ENCODE measurements at regions not wholly inside any gene's neighbourhood (a gene's known extent, or its start where the extent isn't known, plus 50 kb on each side); places are given as distances from the start of the nearest gene placed in this dataset.

DNA sequence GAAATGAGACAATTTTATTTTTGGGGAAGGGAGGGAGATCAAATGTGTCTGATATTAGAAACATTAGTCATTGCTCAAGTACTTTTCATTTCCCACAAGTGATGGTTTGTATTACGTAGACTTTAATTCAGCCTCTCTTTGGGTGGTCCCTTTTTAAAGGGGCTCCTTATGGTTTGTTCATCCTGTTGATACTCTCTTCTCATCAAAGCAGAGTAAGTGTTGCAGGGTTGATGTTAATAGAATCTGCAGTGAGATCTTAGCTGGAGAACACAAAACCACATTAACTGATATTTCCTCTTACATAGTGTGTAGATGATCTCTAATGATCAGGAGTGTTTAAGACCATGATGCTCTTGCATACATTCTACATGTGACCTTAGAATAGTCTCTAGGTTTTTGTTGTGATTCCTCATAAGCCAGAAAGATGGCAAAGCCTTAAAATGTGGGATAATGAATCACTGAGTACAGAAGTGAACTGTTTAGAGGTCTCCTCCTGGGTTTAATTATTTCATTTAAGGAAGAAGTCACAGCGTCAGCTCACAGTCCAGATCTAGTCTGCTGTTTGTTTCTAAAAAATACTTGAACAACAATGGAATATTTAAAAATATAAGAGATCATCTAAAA lies 87.4 kb upstream of the PTPRR start:
- no peak for DNase-seq (ENCODE audit: low read depth)
- TF ChIP-seq, protein P1, sequence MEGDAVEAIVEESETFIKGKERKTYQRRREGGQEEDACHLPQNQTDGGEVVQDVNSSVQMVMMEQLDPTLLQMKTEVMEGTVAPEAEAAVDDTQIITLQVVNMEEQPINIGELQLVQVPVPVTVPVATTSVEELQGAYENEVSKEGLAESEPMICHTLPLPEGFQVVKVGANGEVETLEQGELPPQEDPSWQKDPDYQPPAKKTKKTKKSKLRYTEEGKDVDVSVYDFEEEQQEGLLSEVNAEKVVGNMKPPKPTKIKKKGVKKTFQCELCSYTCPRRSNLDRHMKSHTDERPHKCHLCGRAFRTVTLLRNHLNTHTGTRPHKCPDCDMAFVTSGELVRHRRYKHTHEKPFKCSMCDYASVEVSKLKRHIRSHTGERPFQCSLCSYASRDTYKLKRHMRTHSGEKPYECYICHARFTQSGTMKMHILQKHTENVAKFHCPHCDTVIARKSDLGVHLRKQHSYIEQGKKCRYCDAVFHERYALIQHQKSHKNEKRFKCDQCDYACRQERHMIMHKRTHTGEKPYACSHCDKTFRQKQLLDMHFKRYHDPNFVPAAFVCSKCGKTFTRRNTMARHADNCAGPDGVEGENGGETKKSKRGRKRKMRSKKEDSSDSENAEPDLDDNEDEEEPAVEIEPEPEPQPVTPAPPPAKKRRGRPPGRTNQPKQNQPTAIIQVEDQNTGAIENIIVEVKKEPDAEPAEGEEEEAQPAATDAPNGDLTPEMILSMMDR (IDR thresholded peaks at IDR 0.05; ENCODE audit: low read depth, low read length, missing control alignments): no peak
- in situ Hi-C loops (cut with HindIII; ENCODE audit: low sequenced_read_pairs): no loop called here
- no peak overlapping the region for H3K4me3 ChIP-seq (ENCODE audit: low read depth, low read length)

DNA sequence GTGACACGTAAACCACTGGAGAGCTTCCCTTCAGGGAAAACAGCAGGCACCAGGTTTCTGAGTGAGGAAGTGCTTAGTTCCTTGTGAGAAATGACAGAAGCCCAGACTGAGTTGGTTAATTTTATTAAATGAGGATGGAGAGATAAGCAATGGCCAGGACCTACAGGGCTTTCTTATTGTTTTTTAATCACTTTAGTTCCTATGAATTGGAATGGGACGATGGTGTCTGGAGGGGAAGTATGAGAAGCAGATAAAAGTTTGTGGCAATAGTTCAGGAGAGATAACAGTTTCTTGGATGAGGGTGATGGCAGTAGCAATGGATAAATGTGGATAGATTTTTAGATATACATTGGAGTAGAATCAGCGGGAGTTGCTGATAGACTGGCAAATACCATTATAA lies 86.5 kb upstream of the PTPRR start:
- TF ChIP-seq, protein P1 (IDR thresholded peaks at IDR 0.05; ENCODE audit: low read depth, low read length, missing control alignments): no peak
- H3K4me3 ChIP-seq (ENCODE audit: low read depth, low read length): no peak overlapping the region
- in situ Hi-C loops (cut with HindIII; ENCODE audit: low sequenced_read_pairs): no loop called here
- DNase-seq (ENCODE audit: low read depth): no peak

DNA sequence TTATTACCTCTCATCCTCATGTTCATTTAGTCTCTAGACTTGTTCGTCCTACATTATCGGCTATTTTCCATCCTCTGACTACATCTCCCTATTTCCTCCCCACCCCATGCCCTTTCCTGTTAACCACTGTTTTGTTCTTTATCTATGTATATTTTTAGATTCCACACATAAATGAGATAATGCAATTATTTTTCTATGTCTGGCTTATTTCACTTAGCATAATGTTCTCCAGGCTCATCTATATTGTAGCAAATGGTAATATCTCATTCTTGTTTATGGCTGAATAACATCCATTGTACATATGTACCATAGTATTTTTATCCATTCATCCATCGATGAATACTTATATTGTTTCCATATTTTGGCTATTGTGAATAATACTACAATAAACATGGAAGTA lies 84.6 kb upstream of the PTPRR start:
- TF ChIP-seq, protein P1 (IDR thresholded peaks at IDR 0.05; ENCODE audit: low read depth, low read length, missing control alignments): no peak
- in situ Hi-C loops (cut with HindIII; ENCODE audit: low sequenced_read_pairs): no loop called here
- no peak for DNase-seq (ENCODE audit: low read depth)
- no peak overlapping the region for H3K4me3 ChIP-seq (ENCODE audit: low read depth, low read length)

DNA sequence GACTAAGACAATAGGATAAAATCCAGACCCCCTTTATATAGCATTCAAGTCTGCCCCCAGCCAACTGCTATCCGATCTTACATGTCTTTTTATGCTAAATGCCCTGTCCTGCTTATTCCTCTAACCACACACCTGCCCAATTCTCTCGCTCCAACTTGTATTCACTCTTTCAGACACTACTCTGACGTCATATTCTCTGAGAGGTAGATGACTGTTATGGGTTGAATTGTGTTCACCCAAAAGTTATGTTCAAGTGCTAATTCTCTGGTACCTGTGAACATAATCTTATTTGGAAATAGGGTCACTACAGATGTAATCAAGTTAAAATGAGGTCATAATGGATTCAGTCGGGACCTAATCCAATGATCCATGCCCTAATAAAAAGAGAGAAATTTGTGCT lies 84.0 kb upstream of the PTPRR start:
- no peak overlapping the region for H3K4me3 ChIP-seq (ENCODE audit: low read depth, low read length)
- DNase-seq (ENCODE audit: low read depth): no peak
- in situ Hi-C loops (cut with HindIII; ENCODE audit: low sequenced_read_pairs): no loop called here
- TF ChIP-seq, protein P1 (IDR thresholded peaks at IDR 0.05; ENCODE audit: low read depth, low read length, missing control alignments): no peak

DNA sequence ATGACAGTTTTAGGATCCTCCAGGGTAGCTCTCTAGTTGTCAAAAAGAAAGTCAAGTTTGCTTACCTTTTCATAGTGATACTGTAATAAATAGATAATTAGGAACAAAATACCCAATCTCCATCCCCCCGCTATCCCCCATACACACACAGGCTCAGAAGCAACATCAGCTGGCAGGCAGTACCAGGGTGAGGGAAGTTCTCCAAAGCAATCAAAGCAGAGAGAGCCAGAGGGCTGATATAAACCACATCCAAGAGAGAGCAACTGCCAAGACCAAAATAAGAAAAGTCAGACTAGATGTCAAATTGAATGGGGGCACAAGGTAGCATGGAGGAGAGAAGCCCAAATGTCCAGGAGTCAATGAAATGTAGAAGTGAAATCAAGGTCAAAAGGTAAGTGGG lies 80.2 kb upstream of the PTPRR start:
- H3K4me3 ChIP-seq (ENCODE audit: low read depth, low read length): no peak overlapping the region
- TF ChIP-seq, protein P1 (IDR thresholded peaks at IDR 0.05; ENCODE audit: low read depth, low read length, missing control alignments): no peak
- DNase-seq (ENCODE audit: low read depth): no peak
- in situ Hi-C loops (cut with HindIII; ENCODE audit: low sequenced_read_pairs): no loop called here

DNA sequence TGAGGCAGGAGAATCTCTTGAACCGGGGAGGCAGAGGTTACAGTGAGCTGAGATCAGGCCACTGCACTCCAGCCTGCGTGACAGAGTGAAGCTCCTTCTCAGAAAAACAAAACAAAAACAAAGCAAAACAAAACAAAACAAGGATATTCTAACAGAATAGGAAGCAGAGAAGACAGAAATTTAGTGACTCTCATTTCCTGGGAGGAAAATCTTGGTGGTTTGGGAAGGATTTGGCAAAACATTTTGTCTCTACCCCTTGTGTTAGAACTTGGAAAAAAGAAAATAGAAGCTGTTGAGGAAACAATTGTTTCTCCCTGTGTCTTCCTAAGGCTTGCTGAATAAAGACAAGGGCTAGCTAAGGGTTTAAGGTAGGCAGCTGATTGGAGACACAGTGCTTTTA lies 79.7 kb upstream of the PTPRR start:
- no peak for DNase-seq (ENCODE audit: low read depth)
- TF ChIP-seq, protein P1 (IDR thresholded peaks at IDR 0.05; ENCODE audit: low read depth, low read length, missing control alignments): no peak
- in situ Hi-C loops (cut with HindIII; ENCODE audit: low sequenced_read_pairs): no loop called here
- H3K4me3 ChIP-seq (ENCODE audit: low read depth, low read length): no peak overlapping the region
